Fibroblast of peridontal ligament (primary cell): ENCODE measurements at regions not wholly inside any gene's neighbourhood (a gene's known extent, or its start where the extent isn't known, plus 50 kb on each side); places are given as distances from the start of the nearest gene placed in this dataset.

Experiments
- DNase-seq: peaks from one replicate; pipeline ENCODE4 v3.0.0-alpha.2; 2010; ENCODE audit errors: extremely low read depth

- DNase-seq: no peak
Measured at GRCh38 chr3:13954741-13955483, 75.0 kb upstream of the WNT7A start.

GRCh38 chr3:13954266-13954665 lies 74.4 kb upstream of the WNT7A start:
- no peak for DNase-seq

- DNase-seq: no peak
Measured at GRCh38 chr3:13951184-13951583, 71.3 kb upstream of the WNT7A start.

GRCh38 chr3:13950042-13950441 lies 70.2 kb upstream of the WNT7A start:
- no peak for DNase-seq

GRCh38 chr3:13947912-13948311 lies 68.0 kb upstream of the WNT7A start:
- no peak for DNase-seq

GRCh38 chr3:13939206-13939605 lies 59.3 kb upstream of the WNT7A start:
- DNase-seq: no peak

GRCh38 chr3:13937131-13937530 lies 57.3 kb upstream of the WNT7A start:
- no peak for DNase-seq

- no peak for DNase-seq
Measured at GRCh38 chr3:13935494-13936094, 55.7 kb upstream of the WNT7A start.

- no peak for DNase-seq
Measured at GRCh38 chr3:13934813-13935212, 54.9 kb upstream of the WNT7A start.

GRCh38 chr3:13934315-13934714 lies 54.4 kb upstream of the WNT7A start:
- DNase-seq: no peak

GRCh38 chr3:13932578-13933295 lies 52.9 kb upstream of the WNT7A start:
- no peak for DNase-seq

- DNase-seq: no peak
Measured at GRCh38 chr3:13931172-13931571, 51.3 kb upstream of the WNT7A start.
